H1 (cell line): ENCODE measurements at regions not wholly inside any gene's neighbourhood (a gene's known extent, or its start where the extent isn't known, plus 50 kb on each side); places are given as distances from the start of the nearest gene placed in this dataset.

ENCODE experiments used
- CTCF ChIA-PET: fragments of 300-600 bp; sonication (Branson Sonifier 250); formaldehyde crosslinking; loops from one replicate; lab custom pipeline; 2021; ENCODE audit not compliant: partially characterized antibody; lab: Charles Lee
- POLR2A ChIA-PET: fragments of 300-600 bp; sonication (Branson Sonifier 250); formaldehyde crosslinking; loops from one replicate; lab custom pipeline; 2021; ENCODE audit warnings: inconsistent platforms; ENCODE audit not compliant: partially characterized antibody; lab: Charles Lee
- DNase-seq, 2 experiments: peaks; one replicate each; pipeline versions ENCODE4 v3.0.0 to v3.0.0-alpha.2; 2010 to 2022; ENCODE audit warnings: low spot score in 2 of 2, low read depth in 1 of 2, mixed read lengths in 1 of 2
- FAIRE-seq: peaks from 2 replicates; lab custom pipeline; 2011; peaks lifted over from hg19 to GRCh38; lab: Jason Lieb, UNC
- H2AFZ ChIP-seq: 2 replicates; pipeline ENCODE4 v1.8.1; 2012; ENCODE audit warnings: low read length, inconsistent platforms
- H2AK5ac ChIP-seq: 2 replicates; pipeline ENCODE4 v1.6.1; 2013; ENCODE audit warnings: low read depth, low read length
- H2BK120ac ChIP-seq: replicated peaks from 2 replicates; pipeline ENCODE3; 2013; ENCODE audit warnings: low read depth, low read length, inconsistent platforms
- H2BK12ac ChIP-seq: 2 replicates; pipeline ENCODE4 v1.6.1; 2013; ENCODE audit warnings: low read depth, low read length
- H2BK15ac ChIP-seq: 2 replicates; pipeline ENCODE4 v1.6.1; 2013; ENCODE audit warnings: low read length
- H2BK20ac ChIP-seq: 2 replicates; pipeline ENCODE4 v1.6.1; 2013; ENCODE audit warnings: low read length
- H2BK5ac ChIP-seq: 2 replicates; pipeline ENCODE4 v1.6.1; 2013; ENCODE audit warnings: low read depth, low read length
- H3K14ac ChIP-seq: 2 replicates; pipeline ENCODE4 v1.6.1; 2013; ENCODE audit warnings: inconsistent platforms; ENCODE audit not compliant: insufficient read length
- H3K18ac ChIP-seq: 2 replicates; pipeline ENCODE4 v1.6.1; 2013; ENCODE audit warnings: low read length; ENCODE audit errors: extremely low read depth
- H3K23ac ChIP-seq: 2 replicates; pipeline ENCODE4 v1.6.1; 2013; ENCODE audit warnings: inconsistent platforms; ENCODE audit not compliant: insufficient read length
- H3K23me2 ChIP-seq: 2 replicates; pipeline ENCODE4 v1.6.1; 2013; ENCODE audit warnings: low read depth, low read length
- H3K27ac ChIP-seq: 2 replicates; pipeline ENCODE4 v1.6.1; 2011; ENCODE audit warnings: low read depth, low read length, inconsistent platforms
- H3K27me3 ChIP-seq, 4 experiments: replicated peaks in 1 of 4; 1 replicate in 1 of 4; 2 replicates in 3 of 4; pipeline versions ENCODE4 v1.6.1 to v1.8.1; 2011 to 2013; ENCODE audit warnings: low read length in 3 of 4, mild to moderate bottlenecking in 3 of 4, inconsistent platforms in 2 of 4, mixed read lengths in 2 of 4, moderate library complexity in 1 of 4; ENCODE audit not compliant: control insufficient read depth in 3 of 4, insufficient read depth in 3 of 4; ENCODE audit errors: extremely low read depth in 1 of 4
- H3K36me3 ChIP-seq, 4 experiments: 2 replicates each; pipeline versions ENCODE4 v1.6.1 to v1.8.1; 2011 to 2013; ENCODE audit warnings: mild to moderate bottlenecking in 4 of 4, low read length in 3 of 4, moderate library complexity in 2 of 4, control low read depth in 1 of 4, inconsistent platforms in 1 of 4; ENCODE audit not compliant: insufficient read depth in 4 of 4, control insufficient read depth in 2 of 4
- H3K4ac ChIP-seq: replicated peaks from 2 replicates; pipeline ENCODE3; 2013; ENCODE audit warnings: low read length, low read depth, mixed read lengths, inconsistent platforms; ENCODE audit not compliant: insufficient read length
- H3K4me1 ChIP-seq, 4 experiments: replicated peaks in 1 of 4; 1 replicate in 1 of 4; 2 replicates in 3 of 4; pipeline versions ENCODE4 v1.6.1 to v1.8.1; 2011 to 2013; ENCODE audit warnings: low read length in 3 of 4, inconsistent platforms in 2 of 4, mixed read lengths in 1 of 4; ENCODE audit not compliant: insufficient read depth in 4 of 4, control insufficient read depth in 3 of 4
- H3K4me2 ChIP-seq, 2 experiments: 2 replicates each; pipeline versions ENCODE4 v1.6.1 to v1.8.1; 2011 to 2013; ENCODE audit warnings: low read depth in 2 of 2, low read length in 2 of 2, control low read depth in 1 of 2, inconsistent platforms in 1 of 2, mild to moderate bottlenecking in 1 of 2; ENCODE audit not compliant: insufficient read depth in 1 of 2
- H3K4me3 ChIP-seq, 4 experiments: fragments of 200-600, 300-600 bp in 1 of 4; sonication (generic), shearing (Covaris generic), sonication (Bioruptor Twin) in 1 of 4; 2 replicates each; pipeline versions ENCODE4 v1.5.1 to v1.8.1; 2011 to 2016; ENCODE audit warnings: low read length in 4 of 4, low read depth in 3 of 4, control low read depth in 2 of 4, inconsistent platforms in 2 of 4, mild to moderate bottlenecking in 2 of 4, mixed read lengths in 1 of 4, moderate library complexity in 1 of 4; ENCODE audit not compliant: insufficient read depth in 2 of 4; ENCODE audit errors: extremely low read depth in 1 of 4
- H3K56ac ChIP-seq: replicated peaks from 2 replicates; pipeline ENCODE3; 2013; ENCODE audit warnings: low read depth, mild to moderate bottlenecking, mixed read lengths, low read length, inconsistent platforms; ENCODE audit not compliant: insufficient read length
- H3K79me1 ChIP-seq: 2 replicates; pipeline ENCODE4 v1.6.1; 2013; ENCODE audit warnings: low read depth, low read length, control low read depth
- H3K79me2 ChIP-seq, 2 experiments: 2 replicates each; pipeline versions ENCODE4 v1.6.1 to v1.8.1; 2012 to 2013; ENCODE audit warnings: low read length in 2 of 2, mild to moderate bottlenecking in 2 of 2, inconsistent platforms in 1 of 2; ENCODE audit not compliant: insufficient read depth in 2 of 2, control insufficient read depth in 1 of 2
- H3K9ac ChIP-seq, 4 experiments: replicated peaks in 1 of 4; 1 replicate in 1 of 4; 2 replicates in 3 of 4; pipeline versions ENCODE4 v1.6.1 to v1.8.1; 2011 to 2013; ENCODE audit warnings: low read depth in 3 of 4, low read length in 3 of 4, control low read depth in 2 of 4, mild to moderate bottlenecking in 2 of 4, moderate library complexity in 2 of 4, inconsistent platforms in 1 of 4; ENCODE audit errors: extremely low read depth in 1 of 4
- H3K9me3 ChIP-seq, 2 experiments: 2 replicates each; pipeline versions ENCODE4 v1.6.1 to v1.8.1; 2012 to 2013; ENCODE audit warnings: mild to moderate bottlenecking in 2 of 2, moderate library complexity in 2 of 2, control low read depth in 1 of 2, inconsistent platforms in 1 of 2, low read depth in 1 of 2, low read length in 1 of 2, mixed read lengths in 1 of 2; ENCODE audit not compliant: insufficient read depth in 2 of 2
- H4K20me1 ChIP-seq, 2 experiments: replicated peaks in 1 of 2; 2 replicates each; pipeline versions ENCODE3 to v1.8.1; 2011 to 2013; ENCODE audit warnings: inconsistent platforms in 2 of 2, low read length in 2 of 2, mild to moderate bottlenecking in 1 of 2; ENCODE audit not compliant: insufficient read depth in 2 of 2, control insufficient read depth in 1 of 2
- H4K5ac ChIP-seq: 2 replicates; pipeline ENCODE4 v1.6.1; 2013; ENCODE audit warnings: low read length, low read depth, mixed read lengths, inconsistent platforms; ENCODE audit not compliant: insufficient read length
- H4K8ac ChIP-seq: 2 replicates; pipeline ENCODE4 v1.8.0; 2013; ENCODE audit warnings: mild to moderate bottlenecking, moderate library complexity, low read length, inconsistent platforms; ENCODE audit not compliant: insufficient read depth; ENCODE audit errors: extremely low read depth
- H4K91ac ChIP-seq: replicated peaks from 2 replicates; pipeline ENCODE3; 2013; ENCODE audit warnings: low read length, mixed read lengths, inconsistent platforms; ENCODE audit not compliant: insufficient read length
- KDM1A ChIP-seq: fragments of 200-600, 300-600 bp; sonication (generic); IDR thresholded peaks from 2 replicates; pipeline ENCODE4 v1.7.1; 2016; ENCODE audit warnings: mild to moderate bottlenecking, low read length, borderline replicate concordance
- KDM4A ChIP-seq: IDR thresholded peaks from one replicate; pipeline ENCODE4 v1.7.1; 2012; ENCODE audit warnings: low read depth, mild to moderate bottlenecking, moderate library complexity, low read length, inconsistent platforms; ENCODE audit not compliant: severe bottlenecking
- MAFK ChIP-seq: IDR thresholded peaks from 2 replicates; pipeline ENCODE4 v1.6.1; 2012; ENCODE audit warnings: low read depth, mild to moderate bottlenecking, improper control_type of control experiment, low read length
- NANOG ChIP-seq: IDR thresholded peaks from 2 replicates; pipeline ENCODE4 v1.6.1; 2011; ENCODE audit warnings: low read length, low read depth, mild to moderate bottlenecking, inconsistent platforms; ENCODE audit not compliant: insufficient read depth, poor library complexity, severe bottlenecking
- SIX5 ChIP-seq: IDR thresholded peaks from 2 replicates; pipeline ENCODE4 v1.6.1; 2011; ENCODE audit warnings: mild to moderate bottlenecking, low read depth, low read length
- WGBS, 2 experiments: shearing (Covaris generic) in 1 of 2; methylation state at CpG; one replicate each; pipeline versions ENCODE4 v1.1.6 to v1.1.7; 2013 to 2015; ENCODE audit warnings: low lambda C conversion rate in 2 of 2, mixed read lengths in 2 of 2, inconsistent platforms in 1 of 2, low coverage in 1 of 2, missing lambda C conversion rate in 1 of 2; ENCODE audit not compliant: insufficient replicate concordance in 2 of 2, insufficient coverage in 1 of 2, insufficient read length in 1 of 2; ENCODE audit errors: extremely low coverage in 1 of 2, missing lambda C conversion rate in 1 of 2; 5-methylcytosine and 5-hydroxymethylcytosine counted together

GRCh38 chr5:165152058-165152457, 1646.6 kb downstream of the MAT2B start:
- Histone ChIP-seq H3K4me3 (no peak overlapping the region), H4K91ac (no peak overlapping the region), H4K5ac (no peak overlapping the region), H3K14ac (no peak overlapping the region), H2BK15ac (no peak overlapping the region), H3K23me2 (no peaks in the 10 kb centered on the region), H3K79me2 (no peaks in the 10 kb centered on the region), H3K36me3 (no peaks in the 10 kb centered on the region), H4K20me1 (no peaks in the 10 kb centered on the region), H4K8ac (no peak overlapping the region), H2BK12ac (no peak overlapping the region), H3K9ac (no peak overlapping the region), H3K27ac (no peak overlapping the region), H2BK20ac (no peak overlapping the region), H3K79me1 (no peaks in the 10 kb centered on the region), H3K23ac (no peak overlapping the region), H3K4me2 (no peak overlapping the region), H2AK5ac (no peak overlapping the region), H2AFZ (no peak overlapping the region), H2BK120ac (no peak overlapping the region), H3K4me1 (peaks cover 0 to 3% (median 0%) of the 10 kb centered on the region in 4 experiments; a peak in 1 of 7 replicates), H3K56ac (no peak overlapping the region), H3K9me3 (no peaks in the 10 kb centered on the region), H3K4ac (no peak overlapping the region), H3K27me3 (no peaks in the 10 kb centered on the region), H3K18ac (no peak overlapping the region), H2BK5ac (no peak overlapping the region)
- ChIA-PET POLR2A (no interaction called here), CTCF (no interaction called here)
- 94% methylated on average over 2 of the region's 2 CpGs; no CpG with 5 or more reads in 1 of the 2 experiments for whole genome bisulfite sequencing, 2 experiments
- DNase-seq: no peak
- no peak for FAIRE-seq
- TF ChIP-seq SIX5 (no peak), KDM4A (no peak), NANOG (no peak), MAFK (no peak), KDM1A (no peak)
